ENCODE measurements at regions not wholly inside any gene's neighbourhood (a gene's known extent, or its start where the extent isn't known, plus 50 kb on each side); places are given as distances from the start of the nearest gene placed in this dataset.

GRCh38 chr6:91487696-91488392, 901.0 kb upstream of the MAP3K7 start:
- FAIRE-seq, result no peak
- Histone ChIP-seq H2BK20ac (ENCODE audit: low read length) (no peak overlapping the region), H2BK15ac (ENCODE audit: low read length) (no peak overlapping the region), H3K4ac (replicated peaks; ENCODE audit: insufficient read length, low read depth, low read length) (no peak overlapping the region), H3K27ac (ENCODE audit: low read depth, low read length) (no peak overlapping the region), H3K14ac (ENCODE audit: insufficient read length) (no peak overlapping the region), H4K20me1 (replicated peaks in 1 of 2; ENCODE audit: control insufficient read depth in 1 of 2, insufficient read depth in 2 of 2, low read length in 2 of 2) (no peaks in the 10 kb centered on the region), H3K79me1 (ENCODE audit: low read depth, low read length) (no peaks in the 10 kb centered on the region), H2AFZ (ENCODE audit: low read length) (no peak overlapping the region), H3K18ac (ENCODE audit: extremely low read depth, low read length) (no peak overlapping the region), H3K9me3 (ENCODE audit: insufficient read depth in 2 of 2, low read depth in 1 of 2, low read length in 1 of 2) (no peaks in the 10 kb centered on the region), H3K4me3 (ENCODE audit: extremely low read depth in 1 of 4, insufficient read depth in 2 of 4, low read depth in 3 of 4, low read length in 4 of 4) (no peak overlapping the region), H3K4me1 (replicated peaks in 1 of 4; ENCODE audit: control insufficient read depth in 3 of 4, insufficient read depth in 4 of 4, low read length in 3 of 4) (no peaks in the 10 kb centered on the region), H3K56ac (replicated peaks; ENCODE audit: insufficient read length, low read depth, low read length) (no peak overlapping the region), H2BK120ac (replicated peaks; ENCODE audit: low read depth, low read length) (no peak overlapping the region), H2BK5ac (ENCODE audit: low read depth, low read length) (no peak overlapping the region), H3K4me2 (ENCODE audit: insufficient read depth in 1 of 2, low read depth in 2 of 2, low read length in 2 of 2) (no peak overlapping the region), H3K23me2 (ENCODE audit: low read depth, low read length) (no peaks in the 10 kb centered on the region), H3K79me2 (ENCODE audit: control insufficient read depth in 1 of 2, insufficient read depth in 2 of 2, low read length in 2 of 2) (no peaks in the 10 kb centered on the region), H3K23ac (ENCODE audit: insufficient read length) (no peak overlapping the region), H2BK12ac (ENCODE audit: low read depth, low read length) (no peak overlapping the region), H3K36me3 (ENCODE audit: control insufficient read depth in 2 of 4, insufficient read depth in 4 of 4, low read length in 3 of 4) (no peaks in the 10 kb centered on the region), H4K8ac (ENCODE audit: extremely low read depth, insufficient read depth, low read length) (no peak overlapping the region), H4K5ac (ENCODE audit: insufficient read length, low read depth, low read length) (no peak overlapping the region), H4K91ac (replicated peaks; ENCODE audit: insufficient read length, low read length) (no peak overlapping the region), H2AK5ac (ENCODE audit: low read depth, low read length) (no peak overlapping the region), H3K27me3 (replicated peaks in 1 of 4; ENCODE audit: control insufficient read depth in 3 of 4, extremely low read depth in 1 of 4, insufficient read depth in 3 of 4, low read length in 3 of 4) (peaks cover 0 to 2% (median 0%) of the 10 kb centered on the region in 4 experiments; a peak in 1 of 7 replicates), H3K9ac (replicated peaks in 1 of 4; ENCODE audit: extremely low read depth in 1 of 4, low read depth in 3 of 4, low read length in 3 of 4) (no peak overlapping the region)
- POLR2A ChIA-PET (ENCODE audit: partially characterized antibody), result no interaction called here
- no peak for TF ChIP-seq ZNF274 (IDR thresholded peaks at IDR 0.05; ENCODE audit: borderline replicate concordance, extremely low read depth, low read length)
- no peak for TF ChIP-seq BACH1 (IDR thresholded peaks at IDR 0.05; ENCODE audit: low read length)
- no peak for TF ChIP-seq SIN3A (conservative IDR thresholded peaks at IDR 0.05 in 1 of 2, IDR thresholded peaks at IDR 0.05 in 1 of 2; ENCODE audit: low read depth in 1 of 2, low read length in 2 of 2)
- no peak for TF ChIP-seq JUN (IDR thresholded peaks at IDR 0.05; ENCODE audit: low read depth, low read length)
- TF ChIP-seq EGR1 (IDR thresholded peaks at IDR 0.05; ENCODE audit: borderline replicate concordance, low read depth, low read length), result no peak
- TF ChIP-seq TBP (IDR thresholded peaks at IDR 0.05; ENCODE audit: low read depth, low read length), result no peak
- no peak for TF ChIP-seq KDM4A (IDR thresholded peaks at IDR 0.05; ENCODE audit: low read depth, low read length, severe bottlenecking)
- no peak for TF ChIP-seq EZH2 (IDR thresholded peaks at IDR 0.05; ENCODE audit: low read depth, low read length, severe bottlenecking)
- TF ChIP-seq KDM5A (IDR thresholded peaks at IDR 0.05; ENCODE audit: low read length), result no peak
- WGBS, 2 experiments (ENCODE audit: extremely low coverage in 1 of 2, insufficient coverage in 1 of 2, insufficient read length in 1 of 2, insufficient replicate concordance in 2 of 2, low coverage in 1 of 2, low lambda C conversion rate in 2 of 2, missing lambda C conversion rate in 1 of 2), result 70% methylated on average over 2 of the region's 2 CpGs; no CpG with 5 or more reads in 1 of the 2 experiments
- CTCF ChIA-PET (ENCODE audit: partially characterized antibody), result no interaction called here
- DNase-seq (ENCODE audit: low read depth in 1 of 2, low spot score in 2 of 2), result no peak

All from H1 (cell line).